Prostate gland (tissue), 2 donors: ENCODE measurements at regions not wholly inside any gene's neighbourhood (a gene's known extent, or its start where the extent isn't known, plus 50 kb on each side); places are given as distances from the start of the nearest gene placed in this dataset.

Experiments used
- DNase-seq: peaks from one replicate; pipeline ENCODE4 v3.0.0-alpha.2; 2019; ENCODE audit warnings: low spot score
- H3K27ac ChIP-seq, 2 donors: fragments of 200-600 bp; sonication (generic); 2 replicates each; pipeline ENCODE4 v1.5.1; 2017 to 2019
- H3K27me3 ChIP-seq: fragments of 200-600 bp; sonication (generic); replicated peaks from 2 replicates; pipeline ENCODE4 v1.5.1; 2019; ENCODE audit not compliant: insufficient read depth
- H3K36me3 ChIP-seq, 2 donors: fragments of 200-600 bp; sonication (generic); 1 replicate in 1 of 2; 2 replicates in 1 of 2; pipeline versions ENCODE4 v1.5.1 to v1.8.1; 2017 to 2019
- H3K4me1 ChIP-seq: fragments of 200-600 bp; sonication (generic); replicated peaks from 2 replicates; pipeline ENCODE4 v1.5.1; 2019
- H3K4me3 ChIP-seq, 2 donors: fragments of 200-600 bp; sonication (generic); 2 replicates each; pipeline ENCODE4 v1.5.1; 2017 to 2019
- H3K9me3 ChIP-seq: fragments of 200-600 bp; sonication (generic); 2 replicates; pipeline ENCODE4 v1.5.1; 2017
- POLR2A ChIP-seq: fragments of 450-650 bp; IDR thresholded peaks from one replicate; pipeline ENCODE4 v1.6.1; 2016; ENCODE audit warnings: antibody characterized with exemption, mild to moderate bottlenecking
- POLR2AphosphoS5 ChIP-seq: sonication (generic); formaldehyde crosslinking; IDR thresholded peaks from one replicate; pipeline ENCODE4 v1.6.1; 2017; ENCODE audit warnings: antibody characterized with exemption
- WGBS: methylation state at CpG from one replicate; pipeline ENCODE4 v1.1.5; 2018; 5-methylcytosine and 5-hydroxymethylcytosine counted together
- intact Hi-C: fragments of 100-400 bp; cut with DNase I; formaldehyde crosslinking; loops from one replicate; pipeline ENCODE4 v1.14.2; 2022
- TF ChIP-seq, protein P1 (sequence below), 4 experiments: fragments of 200-600 bp in 2 of 4; fragments of 450-650 bp in 2 of 4; sonication (generic) in 2 of 4; IDR thresholded peaks; 1 replicate in 3 of 4; 2 replicates in 1 of 4; pipeline ENCODE4 v1.5.1; 2016 to 2019; ENCODE audit warnings: antibody characterized with exemption in 4 of 4, mild to moderate bottlenecking in 2 of 4, moderate library complexity in 2 of 4

DNA sequence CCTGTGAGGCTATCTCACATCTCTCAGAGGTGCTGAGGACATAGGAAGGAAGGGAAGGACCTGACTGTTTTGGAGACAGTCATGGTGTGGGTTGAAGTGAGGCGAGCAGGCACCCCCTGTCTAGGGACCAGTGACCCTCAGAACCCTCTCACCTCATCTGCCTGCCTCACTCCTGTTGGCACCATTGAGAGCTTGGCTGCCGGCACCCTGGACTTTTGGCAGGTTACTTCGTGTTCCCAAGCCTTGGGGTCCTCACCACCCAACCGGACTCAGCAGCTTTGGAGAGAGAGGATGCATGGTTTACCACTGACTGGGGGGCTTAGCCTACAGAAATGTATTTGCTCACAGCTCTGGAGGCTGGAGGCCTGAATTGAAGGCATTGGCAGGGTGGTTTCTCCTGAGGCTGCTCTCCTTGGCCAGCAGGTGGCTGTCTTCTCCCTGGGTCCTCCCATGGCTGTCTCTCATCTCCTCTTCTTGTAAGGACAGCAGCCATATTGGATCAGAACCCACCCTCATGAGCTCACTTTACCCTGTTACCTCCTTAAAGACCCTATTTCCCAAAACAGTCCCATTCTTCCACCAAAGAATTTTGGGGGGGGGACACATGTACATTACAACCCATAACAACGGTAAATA lies 142.0 kb downstream of the TSN start:
- Histone ChIP-seq H3K4me3 (no peak overlapping the region), H3K4me1 (no peaks in the 10 kb centered on the region), H3K27me3 (no peaks in the 10 kb centered on the region), H3K36me3 (no peaks in the 10 kb centered on the region), H3K27ac (no peak overlapping the region), H3K9me3 (no peaks in the 10 kb centered on the region)
- TF ChIP-seq, protein P1, sequence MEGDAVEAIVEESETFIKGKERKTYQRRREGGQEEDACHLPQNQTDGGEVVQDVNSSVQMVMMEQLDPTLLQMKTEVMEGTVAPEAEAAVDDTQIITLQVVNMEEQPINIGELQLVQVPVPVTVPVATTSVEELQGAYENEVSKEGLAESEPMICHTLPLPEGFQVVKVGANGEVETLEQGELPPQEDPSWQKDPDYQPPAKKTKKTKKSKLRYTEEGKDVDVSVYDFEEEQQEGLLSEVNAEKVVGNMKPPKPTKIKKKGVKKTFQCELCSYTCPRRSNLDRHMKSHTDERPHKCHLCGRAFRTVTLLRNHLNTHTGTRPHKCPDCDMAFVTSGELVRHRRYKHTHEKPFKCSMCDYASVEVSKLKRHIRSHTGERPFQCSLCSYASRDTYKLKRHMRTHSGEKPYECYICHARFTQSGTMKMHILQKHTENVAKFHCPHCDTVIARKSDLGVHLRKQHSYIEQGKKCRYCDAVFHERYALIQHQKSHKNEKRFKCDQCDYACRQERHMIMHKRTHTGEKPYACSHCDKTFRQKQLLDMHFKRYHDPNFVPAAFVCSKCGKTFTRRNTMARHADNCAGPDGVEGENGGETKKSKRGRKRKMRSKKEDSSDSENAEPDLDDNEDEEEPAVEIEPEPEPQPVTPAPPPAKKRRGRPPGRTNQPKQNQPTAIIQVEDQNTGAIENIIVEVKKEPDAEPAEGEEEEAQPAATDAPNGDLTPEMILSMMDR (IDR thresholded peaks at IDR 0.05), result no peak
- TF ChIP-seq POLR2AphosphoS5, result no peak
- no peak for TF ChIP-seq POLR2A
- no peak for DNase-seq
- intact Hi-C loops, result no loop called here
- WGBS, result 87% methylated on average over 5 of the region's 5 CpGs

DNA sequence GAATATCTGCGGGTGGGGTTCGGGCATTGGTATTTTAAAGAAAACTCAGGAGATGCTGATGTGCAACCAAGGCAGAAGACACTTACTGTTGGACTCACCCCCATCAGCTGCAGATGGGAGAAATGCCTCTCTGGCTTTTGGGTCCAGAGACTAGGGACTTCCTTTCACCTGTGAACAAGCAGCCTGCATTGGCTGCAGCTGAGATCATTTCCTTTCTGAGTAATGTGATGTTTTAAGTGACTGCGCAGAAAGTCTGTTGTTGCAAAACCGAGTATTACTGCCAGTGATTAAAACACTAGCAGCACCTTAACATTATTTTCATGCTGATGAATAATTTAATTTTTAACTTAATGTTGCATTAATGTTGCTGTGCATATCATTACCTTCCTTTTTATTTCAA lies 143.0 kb downstream of the TSN start:
- no peaks in the 10 kb centered on the region for H3K27me3 ChIP-seq
- no peak overlapping the region for H3K27ac ChIP-seq
- TF ChIP-seq POLR2A (no peak), POLR2AphosphoS5 (no peak)
- TF ChIP-seq, protein P1 (IDR thresholded peaks at IDR 0.05), result no peak
- WGBS, result 90% methylated on average over 4 of the region's 4 CpGs
- H3K4me3 ChIP-seq, result no peak overlapping the region
- no peaks in the 10 kb centered on the region for H3K4me1 ChIP-seq
- H3K36me3 ChIP-seq, result no peaks in the 10 kb centered on the region
- no peaks in the 10 kb centered on the region for H3K9me3 ChIP-seq
- DNase-seq, result no peak
- intact Hi-C loops, result no loop called here

DNA sequence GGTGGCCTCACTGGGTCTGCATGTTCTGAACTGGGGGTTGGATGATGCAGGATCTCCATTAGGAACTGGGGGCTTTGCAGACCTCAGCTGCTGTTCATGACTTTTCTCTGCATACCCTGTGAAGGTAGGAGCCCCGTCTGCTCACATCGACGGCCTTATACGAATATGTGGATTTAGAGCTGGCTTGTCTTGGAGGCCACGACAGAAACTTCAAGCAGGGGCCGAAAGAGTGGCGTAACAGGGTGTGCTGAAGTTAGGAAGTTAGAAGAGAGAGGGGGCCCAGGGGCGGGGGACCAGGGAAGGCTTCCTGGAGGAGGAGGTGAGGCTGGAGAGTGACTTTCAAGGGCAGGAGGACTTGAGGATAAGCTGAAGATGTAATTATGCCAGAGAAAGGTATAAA lies 144.9 kb downstream of the TSN start:
- 90% methylated on average over 8 of the region's 8 CpGs for WGBS
- TF ChIP-seq, protein P1 (IDR thresholded peaks at IDR 0.05), result no peak
- TF ChIP-seq POLR2AphosphoS5 (no peak), POLR2A (no peak)

DNA sequence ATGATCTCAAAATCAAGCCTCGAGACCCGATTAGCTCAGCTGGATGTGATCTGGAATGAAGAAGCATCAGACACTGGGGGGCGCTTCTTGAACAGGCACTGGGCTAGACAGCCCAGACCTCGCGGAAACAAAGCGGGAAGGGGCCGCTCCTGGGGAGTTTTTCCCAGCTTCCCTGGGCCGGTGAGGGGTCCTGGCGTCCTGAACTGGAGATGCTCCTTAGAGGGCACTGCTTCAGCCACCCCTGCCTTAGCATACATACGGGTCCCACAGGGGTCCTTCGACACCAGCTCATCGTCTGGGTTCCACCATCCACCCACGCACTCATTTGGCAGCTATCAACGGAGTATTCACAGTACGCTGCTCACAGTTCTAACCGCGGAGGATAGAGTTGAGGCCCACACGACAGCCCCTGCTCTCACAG lies 146.7 kb downstream of the TSN start:
- intact Hi-C loops, result no loop called here
- Histone ChIP-seq H3K36me3 (no peaks in the 10 kb centered on the region), H3K9me3 (no peaks in the 10 kb centered on the region), H3K4me1 (no peaks in the 10 kb centered on the region), H3K27ac (no peak overlapping the region), H3K27me3 (no peaks in the 10 kb centered on the region), H3K4me3 (no peak overlapping the region)
- 82% methylated on average over 18 of the region's 18 CpGs for WGBS
- TF ChIP-seq POLR2AphosphoS5 (no peak), POLR2A (no peak)
- TF ChIP-seq, protein P1 (IDR thresholded peaks at IDR 0.05), result no peak
- no peak for DNase-seq

More for the DNA sequence above, 144.9 kb downstream of the TSN start:
- Histone ChIP-seq H3K9me3 (no peaks in the 10 kb centered on the region), H3K4me3 (no peak overlapping the region), H3K27me3 (no peaks in the 10 kb centered on the region), H3K27ac (no peak overlapping the region), H3K36me3 (no peaks in the 10 kb centered on the region), H3K4me1 (no peaks in the 10 kb centered on the region)
- intact Hi-C loops, result no loop called here
- no peak for DNase-seq

DNA sequence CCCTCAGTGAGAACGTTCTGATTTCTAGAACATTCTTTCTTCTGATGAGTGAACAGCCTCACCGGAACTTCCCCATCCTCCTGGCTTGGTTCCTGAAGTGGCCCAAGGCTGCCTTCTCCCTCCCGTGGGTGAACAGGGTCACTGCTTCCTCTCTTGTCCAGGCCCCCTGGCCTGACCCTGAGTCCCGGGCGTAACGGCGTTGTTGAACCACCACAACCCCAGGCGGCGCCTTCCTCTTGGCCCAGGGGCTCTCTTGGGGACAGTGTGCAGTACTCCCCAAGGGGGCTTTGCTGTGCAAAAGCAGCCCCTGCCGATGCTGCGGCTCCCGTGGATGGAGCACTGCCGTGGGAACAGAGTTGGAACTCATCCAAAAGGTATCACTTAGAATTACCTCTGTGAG lies 147.2 kb downstream of the TSN start:
- Histone ChIP-seq H3K27ac (no peak overlapping the region), H3K27me3 (no peaks in the 10 kb centered on the region), H3K4me3 (no peak overlapping the region), H3K4me1 (no peaks in the 10 kb centered on the region), H3K9me3 (no peaks in the 10 kb centered on the region), H3K36me3 (no peaks in the 10 kb centered on the region)
- 73% methylated on average over 13 of the region's 13 CpGs for WGBS
- TF ChIP-seq POLR2A, result no peak
- no peak for TF ChIP-seq POLR2AphosphoS5
- TF ChIP-seq, protein P1 (IDR thresholded peaks at IDR 0.05), result no peak
- DNase-seq, result no peak
- intact Hi-C loops, result no loop called here
